GM12878 (cell line): ENCODE measurements at regions not wholly inside any gene's neighbourhood (a gene's known extent, or its start where the extent isn't known, plus 50 kb on each side); places are given as distances from the start of the nearest gene placed in this dataset. TPM values are rescaled to one million over a fixed set of nuclear protein-coding genes. Genes with fewer than 3 reads are reported as not detected.

Experiments
- ATAC-seq: fragments of 200-7000 bp; cut with Tn5 transposase; 3 replicates; pipeline ENCODE4 v1.9.1; 2020; ENCODE audit warnings: mild to moderate bottlenecking, moderate library complexity
- BruUV-seq: library from RNA; stranded (reverse); fragments of 400-500 nt; replicated peaks from 2 replicates; lab custom pipeline; 2021; lab: Mats Ljungman, UMichigan
- CTCF ChIA-PET: fragments of 300-600 bp; sonication (Branson Sonifier 250); formaldehyde crosslinking; extraction: SDS; loops from one replicate; lab custom pipeline; 2021; ENCODE audit warnings: inconsistent platforms; lab: Yijun Ruan, JAX
- POLR2A ChIA-PET: fragments of 350-600 bp; formaldehyde crosslinking; extraction: SDS; loops from one replicate; lab custom pipeline; 2021; ENCODE audit warnings: inconsistent platforms; lab: Charles Lee
- RAD21 ChIA-PET: fragments of 300-600 bp; sonication (Branson Sonifier 250); formaldehyde crosslinking; loops from one replicate; lab custom pipeline; 2023; ENCODE audit warnings: antibody characterized with exemption; ENCODE audit not compliant: unreplicated experiment; lab: Charles Lee
- SMC1A ChIA-PET: fragments of 300-600 bp; sonication (Branson Sonifier 250); formaldehyde crosslinking; loops from one replicate; lab custom pipeline; 2023; ENCODE audit not compliant: unreplicated experiment, uncharacterized antibody; lab: Charles Lee
- DNase-seq: peaks from one replicate; pipeline ENCODE4 v3.0.0-alpha.2; 2011; ENCODE audit warnings: low read depth, low spot score
- FAIRE-seq: peaks from 3 replicates; lab custom pipeline; 2011; peaks lifted over from hg19 to GRCh38; lab: Jason Lieb, UNC
- H2AFZ ChIP-seq: 2 replicates; pipeline ENCODE4 v1.6.0; 2011; ENCODE audit warnings: low read depth, low read length, control low read depth; ENCODE audit not compliant: control insufficient read depth
- H3K27ac ChIP-seq: 2 replicates; pipeline ENCODE4 v1.5.1; 2011; ENCODE audit warnings: control low read depth; ENCODE audit not compliant: control insufficient read depth, insufficient read depth
- H3K27me3 ChIP-seq, 2 experiments: replicated peaks in 1 of 2; 2 replicates each; pipeline versions ENCODE4 v1.6.0 to v1.6.1; 2011; ENCODE audit warnings: low read length in 1 of 2; ENCODE audit not compliant: control insufficient read depth in 2 of 2, insufficient read depth in 2 of 2
- H3K36me3 ChIP-seq, 2 experiments: 2 replicates each; pipeline ENCODE4 v1.5.1; 2011; ENCODE audit warnings: low read length in 1 of 2; ENCODE audit not compliant: control insufficient read depth in 2 of 2, insufficient read depth in 2 of 2
- H3K4me1 ChIP-seq: 2 replicates; pipeline ENCODE4 v1.6.1; 2011; ENCODE audit warnings: mild to moderate bottlenecking, low read length, moderate library complexity, mixed read lengths; ENCODE audit not compliant: control insufficient read depth, insufficient read depth
- H3K4me2 ChIP-seq: 2 replicates; pipeline ENCODE4 v1.6.0; 2011; ENCODE audit warnings: control low read depth; ENCODE audit not compliant: control insufficient read depth, insufficient read depth
- H3K4me3 ChIP-seq: fragments of 200-600 bp; sonication (generic); 2 replicates; pipeline ENCODE4 v1.5.1; 2016
- H3K79me2 ChIP-seq: 2 replicates; pipeline ENCODE4 v1.6.0; 2011; ENCODE audit warnings: low read length; ENCODE audit not compliant: control insufficient read depth, insufficient read depth
- H3K9ac ChIP-seq: 2 replicates; pipeline ENCODE4 v1.8.0; 2011; ENCODE audit warnings: low read length, control low read depth, mixed read lengths; ENCODE audit not compliant: control insufficient read depth, insufficient read depth
- H3K9me3 ChIP-seq: replicated peaks from 3 replicates; pipeline ENCODE4 v1.5.1; 2011; ENCODE audit warnings: mild to moderate bottlenecking, low read length; ENCODE audit not compliant: control insufficient read depth, insufficient read depth
- H4K20me1 ChIP-seq: 2 replicates; pipeline ENCODE4 v1.6.0; 2011; ENCODE audit not compliant: control insufficient read depth, insufficient read depth
- ASH2L ChIP-seq: fragments of 300-600, 200-600 bp; sonication (generic); IDR thresholded peaks from 2 replicates; pipeline ENCODE4 v1.6.1; 2017; ENCODE audit warnings: low read depth, mild to moderate bottlenecking, borderline replicate concordance
- NFIC ChIP-seq: IDR thresholded peaks from 2 replicates; pipeline ENCODE4 v1.6.1; 2012; ENCODE audit warnings: low read depth, mild to moderate bottlenecking, inconsistent platforms, low read length, moderate library complexity
- NFXL1 ChIP-seq: fragments of 450-650 bp; IDR thresholded peaks from 2 replicates; pipeline ENCODE4 v1.6.1; 2017; ENCODE audit warnings: antibody characterized with exemption, mild to moderate bottlenecking, borderline replicate concordance
- NFYB ChIP-seq: IDR thresholded peaks from 2 replicates; pipeline ENCODE4 v1.6.1; 2011; ENCODE audit warnings: low read depth, mild to moderate bottlenecking, low read length, improper control_type of control experiment, moderate library complexity; ENCODE audit not compliant: insufficient read depth
- POLR2A ChIP-seq: IDR thresholded peaks from 2 replicates; pipeline ENCODE4 v1.6.1; 2011; ENCODE audit warnings: low read depth, mild to moderate bottlenecking, low read length
- SIN3A ChIP-seq: IDR thresholded peaks from 2 replicates; pipeline ENCODE4 v1.6.1; 2012; ENCODE audit warnings: low read depth, low read length, improper control_type of control experiment
- TCF3 ChIP-seq: IDR thresholded peaks from 2 replicates; pipeline ENCODE4 v1.6.1; 2012; ENCODE audit warnings: low read depth, mild to moderate bottlenecking, low read length, borderline replicate concordance; ENCODE audit not compliant: insufficient read depth
- WGBS: methylation state at CpG from one replicate; pipeline ENCODE4 v1.1.6; 2016; ENCODE audit warnings: low lambda C conversion rate; ENCODE audit not compliant: insufficient replicate concordance, insufficient coverage; ENCODE audit errors: missing lambda C conversion rate; 5-methylcytosine and 5-hydroxymethylcytosine counted together
- in situ Hi-C: fragments of 300-500 bp; cut with MboI; formaldehyde crosslinking; loops from 9 replicates; pipeline ENCODE4 v1.14.3; 2018; ENCODE audit warnings: mixed read lengths
- intact Hi-C: fragments of 100-400 bp; cut with micrococcal nuclease; formaldehyde crosslinking; loops from one replicate; pipeline ENCODE4 v1.14.2; 2022; ENCODE audit not compliant: unreplicated experiment
- small RNA-seq: library from RNA; depleted of rRNA; stranded (forward); fragments of <200 nt; gene quantifications from one replicate; pipeline ENCODE3, GENCODE V24; 2014
- TF ChIP-seq, protein P1 (sequence below): fragments of 450-650 bp; IDR thresholded peaks from 2 replicates; pipeline ENCODE4 v1.6.1; 2017; ENCODE audit warnings: borderline replicate concordance

DNA sequence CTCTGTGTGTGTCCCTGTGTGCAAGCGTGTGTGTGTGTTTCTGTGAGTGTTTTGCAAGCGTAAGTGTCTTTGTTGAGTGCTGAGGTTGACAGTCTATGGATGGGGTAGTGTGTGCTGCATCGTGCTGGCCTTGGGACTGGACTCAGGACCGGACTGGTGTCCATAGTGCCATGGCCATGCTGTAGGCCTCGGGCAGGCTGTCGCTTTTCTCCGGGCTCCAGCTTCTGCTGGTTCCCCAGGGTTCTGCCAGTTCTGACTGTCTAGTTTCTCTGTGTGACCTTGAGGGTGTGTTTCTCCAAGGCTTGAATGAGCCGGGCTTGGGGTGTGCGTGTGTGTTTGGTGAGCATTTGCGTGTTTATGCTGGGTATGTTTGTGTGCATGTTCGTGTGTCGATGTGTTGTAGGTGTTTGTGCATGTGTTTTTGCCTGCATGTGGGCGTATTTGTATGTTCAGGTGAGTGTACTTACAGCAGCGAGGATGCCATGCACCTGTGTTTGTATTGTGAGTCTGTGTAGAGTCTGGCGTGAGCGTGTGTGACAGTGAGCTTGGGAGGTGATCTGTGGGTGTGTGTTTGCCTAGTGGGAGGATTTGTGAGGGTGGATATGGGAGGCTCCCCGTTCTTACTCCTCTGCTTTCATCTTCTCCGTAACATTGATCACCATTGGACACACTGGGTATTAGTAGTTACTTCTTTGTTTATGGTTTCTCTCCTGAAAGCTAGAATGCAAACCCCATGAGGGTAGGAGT lies 51.7 kb upstream of the POU3F1 start (continued):
- TF ChIP-seq, protein P1, sequence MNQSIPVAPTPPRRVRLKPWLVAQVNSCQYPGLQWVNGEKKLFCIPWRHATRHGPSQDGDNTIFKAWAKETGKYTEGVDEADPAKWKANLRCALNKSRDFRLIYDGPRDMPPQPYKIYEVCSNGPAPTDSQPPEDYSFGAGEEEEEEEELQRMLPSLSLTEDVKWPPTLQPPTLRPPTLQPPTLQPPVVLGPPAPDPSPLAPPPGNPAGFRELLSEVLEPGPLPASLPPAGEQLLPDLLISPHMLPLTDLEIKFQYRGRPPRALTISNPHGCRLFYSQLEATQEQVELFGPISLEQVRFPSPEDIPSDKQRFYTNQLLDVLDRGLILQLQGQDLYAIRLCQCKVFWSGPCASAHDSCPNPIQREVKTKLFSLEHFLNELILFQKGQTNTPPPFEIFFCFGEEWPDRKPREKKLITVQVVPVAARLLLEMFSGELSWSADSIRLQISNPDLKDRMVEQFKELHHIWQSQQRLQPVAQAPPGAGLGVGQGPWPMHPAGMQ = no peak
- TF ChIP-seq POLR2A (no peak), NFIC (no peak), NFYB (no peak), TCF3 (no peak)

DNA sequence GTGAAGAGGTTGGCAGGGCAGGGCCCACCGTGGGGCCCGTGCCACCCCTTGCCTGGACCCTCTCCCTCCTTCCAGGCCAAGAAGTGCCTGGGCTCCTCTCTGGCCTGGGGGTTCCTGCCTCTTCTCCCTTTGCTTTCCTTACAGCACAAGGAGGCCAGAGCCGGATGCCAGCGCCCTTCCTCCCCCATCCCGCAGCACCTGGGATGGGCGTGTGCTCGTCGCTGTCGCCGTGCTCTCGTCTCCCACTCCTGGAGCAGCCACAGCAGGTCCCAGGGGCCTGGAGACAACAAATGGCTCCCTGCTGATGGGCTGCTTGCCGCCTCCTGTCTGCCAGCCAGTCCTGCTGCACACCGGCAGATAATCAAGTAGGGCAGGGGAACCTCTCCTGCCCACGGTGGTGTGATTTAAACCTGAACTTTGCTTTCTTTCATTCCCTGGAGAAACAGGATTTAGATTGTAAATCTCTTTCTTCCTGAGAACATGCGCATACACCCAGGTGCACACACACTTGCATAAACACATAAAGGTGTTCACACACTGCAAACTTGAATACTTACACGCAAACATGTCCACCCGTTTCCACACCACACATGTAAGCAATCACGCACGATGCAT lies 50.8 kb upstream of the POU3F1 start:
- Histone ChIP-seq H3K27me3 (no peaks in the 10 kb centered on the region), H4K20me1 (no peaks in the 10 kb centered on the region), H3K4me2 (no peak overlapping the region), H3K9ac (no peak overlapping the region), H3K79me2 (no peaks in the 10 kb centered on the region), H3K27ac (no peak overlapping the region), H3K9me3 (no peaks in the 10 kb centered on the region), H3K4me3 (no peak overlapping the region), H2AFZ (no peak overlapping the region), H3K4me1 (no peaks in the 10 kb centered on the region), H3K36me3 (no peaks in the 10 kb centered on the region)
- RAD21 ChIA-PET = no interaction called here
- no peak for FAIRE-seq
- in situ Hi-C loops = no loop called here
- no peak for ATAC-seq
- no TSS peak for BruUV-seq
- SMC1A ChIA-PET = no interaction called here
- intact Hi-C loops = no loop called here
- DNase-seq = no peak
- POLR2A ChIA-PET = no interaction called here
- 63% methylated on average over 19 of the region's 19 CpGs for WGBS
- no peak for TF ChIP-seq TCF3
- TF ChIP-seq NFXL1 = no peak
- no peak for TF ChIP-seq ASH2L
- TF ChIP-seq SIN3A = no peak
- CTCF ChIA-PET = interaction anchor here (0.7 kb wide), 1 partner anchor 506 kb away, joined by 4 read pairs; no protein-coding TSS in a partner anchor

Small RNAs in the stretch of these regions (small RNA-seq; reads per million reads assigned to genes)
- not detected for gene RNU6-753P
